Stomach (tissue), 4 donors: ENCODE measurements at regions not wholly inside any gene's neighbourhood (a gene's known extent, or its start where the extent isn't known, plus 50 kb on each side); places are given as distances from the start of the nearest gene placed in this dataset.

Source experiments
- CTCF ChIP-seq, 7 experiments: fragments of 450-650 bp in 4 of 7; fragments of 200-600 bp in 3 of 7; sonication (generic) in 3 of 7; IDR thresholded peaks; one replicate each; pipeline ENCODE4 v1.5.1; 2016 to 2019; ENCODE audit warnings: antibody characterized with exemption in 7 of 7, control low read depth in 2 of 7, mild to moderate bottlenecking in 1 of 7
- EP300 ChIP-seq: sonication (generic); formaldehyde crosslinking; IDR thresholded peaks from one replicate; pipeline ENCODE4 v1.6.1; 2017; ENCODE audit warnings: antibody characterized with exemption

DNA sequence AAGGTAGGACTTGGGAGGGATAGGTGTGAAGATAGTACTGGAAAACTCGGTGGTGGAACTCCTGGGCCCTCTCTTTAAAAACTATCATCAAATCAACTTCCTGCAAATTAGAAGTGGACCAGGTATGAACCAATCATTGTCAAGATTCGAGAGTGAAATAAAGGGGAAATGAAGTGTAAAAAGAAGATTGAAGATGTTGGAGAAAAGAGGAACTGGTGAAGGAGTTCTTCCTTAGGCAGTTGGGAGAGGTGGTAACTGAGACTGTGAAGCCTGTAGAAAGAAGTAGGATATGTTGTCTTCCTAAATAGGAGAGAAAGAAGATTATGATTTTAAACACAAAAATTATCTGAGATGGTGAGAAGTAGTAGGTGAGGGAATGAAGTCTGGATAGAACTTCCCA, 212.2 kb downstream of the PPP1R2C start:
- no peak for TF ChIP-seq CTCF (IDR thresholded peaks at IDR 0.05)
- TF ChIP-seq EP300, result no peak
